Body of pancreas (tissue), 4 donors: ENCODE measurements at regions not wholly inside any gene's neighbourhood (a gene's known extent, or its start where the extent isn't known, plus 50 kb on each side); places are given as distances from the start of the nearest gene placed in this dataset.

ENCODE experiments used
- POLR2A ChIP-seq, 3 donors: fragments of 450-650 bp; IDR thresholded peaks; one replicate each; pipeline ENCODE4 v1.6.1; 2016; ENCODE audit warnings: antibody characterized with exemption in 3 of 3, mild to moderate bottlenecking in 2 of 3
- TF ChIP-seq, protein P1 (sequence below), 7 experiments: fragments of 450-650 bp in 4 of 7; fragments of 200-600 bp in 3 of 7; sonication (generic) in 3 of 7; IDR thresholded peaks; one replicate each; pipeline ENCODE4 v1.5.1; 2016 to 2019; ENCODE audit warnings: antibody characterized with exemption in 7 of 7

DNA sequence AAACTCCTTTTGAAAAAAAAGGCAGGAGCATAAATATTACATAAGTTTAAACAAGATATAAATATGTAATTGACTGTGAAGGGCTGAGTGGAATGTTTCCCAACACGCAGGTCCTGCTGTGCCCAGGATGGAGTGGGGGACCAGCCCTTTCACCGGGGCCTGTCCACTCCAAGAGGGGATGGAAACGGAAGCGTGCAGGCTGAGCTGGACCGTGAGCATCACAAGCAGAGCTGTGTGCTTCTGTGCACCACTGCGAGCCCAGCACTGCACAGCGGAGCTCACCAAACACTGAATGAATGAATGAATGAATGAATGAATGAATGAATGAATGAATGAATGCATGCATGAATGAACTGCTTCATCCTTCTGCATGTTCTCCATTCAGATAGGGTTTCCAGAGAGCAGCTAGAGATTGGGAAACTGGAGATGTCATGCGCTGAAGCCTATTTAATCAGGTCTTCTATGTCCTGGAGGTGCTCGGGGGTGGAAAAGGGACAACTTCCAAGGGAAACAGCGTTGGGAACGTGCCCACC is 157.7 kb downstream of the ANKRD60 start:
- TF ChIP-seq, protein P1, sequence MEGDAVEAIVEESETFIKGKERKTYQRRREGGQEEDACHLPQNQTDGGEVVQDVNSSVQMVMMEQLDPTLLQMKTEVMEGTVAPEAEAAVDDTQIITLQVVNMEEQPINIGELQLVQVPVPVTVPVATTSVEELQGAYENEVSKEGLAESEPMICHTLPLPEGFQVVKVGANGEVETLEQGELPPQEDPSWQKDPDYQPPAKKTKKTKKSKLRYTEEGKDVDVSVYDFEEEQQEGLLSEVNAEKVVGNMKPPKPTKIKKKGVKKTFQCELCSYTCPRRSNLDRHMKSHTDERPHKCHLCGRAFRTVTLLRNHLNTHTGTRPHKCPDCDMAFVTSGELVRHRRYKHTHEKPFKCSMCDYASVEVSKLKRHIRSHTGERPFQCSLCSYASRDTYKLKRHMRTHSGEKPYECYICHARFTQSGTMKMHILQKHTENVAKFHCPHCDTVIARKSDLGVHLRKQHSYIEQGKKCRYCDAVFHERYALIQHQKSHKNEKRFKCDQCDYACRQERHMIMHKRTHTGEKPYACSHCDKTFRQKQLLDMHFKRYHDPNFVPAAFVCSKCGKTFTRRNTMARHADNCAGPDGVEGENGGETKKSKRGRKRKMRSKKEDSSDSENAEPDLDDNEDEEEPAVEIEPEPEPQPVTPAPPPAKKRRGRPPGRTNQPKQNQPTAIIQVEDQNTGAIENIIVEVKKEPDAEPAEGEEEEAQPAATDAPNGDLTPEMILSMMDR (IDR thresholded peaks at IDR 0.05): no peak
- no peak for TF ChIP-seq POLR2A (IDR thresholded peaks at IDR 0.05)
